GM18868 (cell line): ENCODE measurements at regions not wholly inside any gene's neighbourhood (a gene's known extent, or its start where the extent isn't known, plus 50 kb on each side); places are given as distances from the start of the nearest gene placed in this dataset.

Source experiments
- ATAC-seq: cut with Tn5 transposase; IDR thresholded peaks from one replicate; pipeline ENCODE4 v1.9.1; 2021; ENCODE audit warnings: mild to moderate bottlenecking, moderate library complexity; ENCODE audit not compliant: unreplicated experiment

DNA sequence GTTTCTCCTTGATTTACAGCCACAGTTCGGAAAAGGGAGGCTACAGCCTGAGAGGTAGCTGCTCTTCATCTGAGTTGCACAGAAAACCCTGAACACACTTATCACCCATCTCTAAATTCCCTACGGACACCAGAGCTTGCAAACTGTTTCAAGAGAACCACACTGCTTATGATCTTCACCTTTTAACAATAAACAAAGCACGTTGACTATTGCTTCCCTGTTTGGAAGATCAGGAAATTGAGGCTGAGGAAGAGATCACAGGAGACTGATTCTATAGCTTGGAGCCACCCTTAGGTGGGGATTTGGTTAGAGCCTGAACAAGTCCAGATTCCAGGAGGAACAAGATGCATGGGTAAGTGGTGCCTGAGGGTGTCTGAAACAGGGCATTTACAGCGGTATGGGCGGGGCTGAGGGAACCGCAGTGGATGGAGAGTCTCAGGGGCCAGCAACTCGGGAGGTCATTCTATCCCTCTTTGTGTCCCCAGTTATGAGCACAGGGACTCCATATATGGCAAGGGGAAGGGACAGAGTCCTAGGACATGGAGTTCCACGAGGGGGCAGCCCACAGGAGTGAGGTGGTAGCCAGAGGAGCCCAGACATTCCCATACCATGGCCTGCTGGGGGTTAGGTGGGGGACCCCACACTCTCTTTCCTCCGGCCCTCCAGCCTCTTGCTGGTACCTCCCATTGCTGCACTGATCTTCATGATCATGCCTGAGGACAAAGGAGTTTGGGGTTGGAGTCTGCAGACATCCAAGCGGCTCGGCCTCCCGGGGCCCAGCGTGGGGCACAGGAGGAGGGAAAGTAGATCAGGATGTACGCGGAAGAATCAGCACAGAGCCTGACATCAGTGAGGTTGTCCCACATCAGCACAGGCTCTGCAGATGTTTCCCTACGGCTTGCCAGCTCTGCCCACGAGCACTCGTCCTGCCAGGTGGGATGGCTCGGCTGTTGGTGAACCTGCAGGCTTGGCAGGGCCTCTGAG lies 162.3 kb upstream of the ZNF536 start:
- no peak for ATAC-seq

- ATAC-seq, result no peak
These were observed 159.6 kb upstream of the ZNF536 start for GRCh38 chr19:30212574-30212973.

GRCh38 chr19:30214651-30215051 lies 157.5 kb upstream of the ZNF536 start:
- peak; percentile 59 for ATAC-seq

DNA sequence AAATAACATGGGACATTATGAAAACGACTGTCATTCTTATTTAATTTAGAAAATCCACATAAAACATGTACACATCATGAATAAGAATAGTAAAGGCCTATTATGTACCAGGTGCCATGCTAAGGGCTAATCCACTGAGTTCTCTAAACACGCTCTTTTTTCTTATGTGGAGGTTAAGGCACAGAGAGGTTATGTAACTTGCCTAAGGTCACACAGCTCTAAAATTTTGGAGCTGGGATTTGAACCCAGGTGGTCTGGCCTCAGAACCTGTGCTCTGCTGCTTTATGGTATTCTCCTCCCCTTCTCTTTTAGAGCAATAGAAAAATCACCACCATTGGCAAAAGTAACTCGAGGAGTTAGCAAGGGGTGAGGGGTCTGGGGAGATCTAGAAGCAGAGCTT lies 156.9 kb upstream of the ZNF536 start:
- ATAC-seq, result no peak

GRCh38 chr19:30216453-30216852 lies 155.7 kb upstream of the ZNF536 start:
- ATAC-seq, result no peak

DNA sequence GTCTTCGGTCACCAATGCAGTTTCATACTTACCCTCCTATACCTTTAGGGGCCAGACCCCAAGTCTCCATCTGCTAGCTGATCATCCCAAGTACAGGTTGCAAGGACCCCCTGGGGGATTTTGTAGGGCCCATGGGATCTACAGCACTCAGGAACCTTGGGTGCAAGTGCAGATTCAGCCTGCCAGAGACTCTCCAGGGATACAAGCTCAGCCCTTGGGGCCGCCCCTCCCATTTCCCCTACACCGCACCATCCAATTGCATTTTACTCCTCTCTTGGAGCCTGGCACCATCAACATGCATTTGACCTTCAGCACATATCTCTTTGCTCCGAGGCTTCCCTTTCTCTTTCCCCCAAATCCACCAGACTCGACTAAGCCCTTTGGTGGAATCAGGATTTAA lies 154.7 kb upstream of the ZNF536 start:
- ATAC-seq, result no peak

DNA sequence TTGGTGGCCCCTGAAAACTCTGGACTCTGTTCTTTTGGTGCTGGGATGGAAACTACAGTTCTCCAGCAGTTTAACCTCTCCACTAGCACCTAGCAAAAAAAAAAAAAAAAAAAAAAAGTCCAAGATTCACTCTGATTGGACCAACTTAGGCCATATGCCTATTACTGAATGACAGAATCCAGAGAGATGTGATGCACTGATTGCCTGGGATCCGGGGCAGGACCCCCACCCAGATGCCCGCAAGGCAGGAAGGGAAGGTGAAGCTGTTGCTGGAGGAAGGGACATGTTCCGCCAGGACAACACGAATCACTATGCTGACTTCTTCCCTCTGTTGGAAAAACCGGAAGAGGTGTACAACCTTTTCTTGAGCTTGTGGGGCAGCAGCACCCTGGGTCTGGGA lies 152.5 kb upstream of the ZNF536 start:
- no peak for ATAC-seq

GRCh38 chr19:30221176-30221575 lies 151.0 kb upstream of the ZNF536 start:
- no peak for ATAC-seq

GRCh38 chr19:30222428-30222873 lies 149.7 kb upstream of the ZNF536 start:
- no peak for ATAC-seq

- no peak for ATAC-seq
These were observed 149.0 kb upstream of the ZNF536 start for GRCh38 chr19:30222992-30223865.

- ATAC-seq, result no peak
These were observed 148.1 kb upstream of the ZNF536 start for GRCh38 chr19:30223866-30224688.

DNA sequence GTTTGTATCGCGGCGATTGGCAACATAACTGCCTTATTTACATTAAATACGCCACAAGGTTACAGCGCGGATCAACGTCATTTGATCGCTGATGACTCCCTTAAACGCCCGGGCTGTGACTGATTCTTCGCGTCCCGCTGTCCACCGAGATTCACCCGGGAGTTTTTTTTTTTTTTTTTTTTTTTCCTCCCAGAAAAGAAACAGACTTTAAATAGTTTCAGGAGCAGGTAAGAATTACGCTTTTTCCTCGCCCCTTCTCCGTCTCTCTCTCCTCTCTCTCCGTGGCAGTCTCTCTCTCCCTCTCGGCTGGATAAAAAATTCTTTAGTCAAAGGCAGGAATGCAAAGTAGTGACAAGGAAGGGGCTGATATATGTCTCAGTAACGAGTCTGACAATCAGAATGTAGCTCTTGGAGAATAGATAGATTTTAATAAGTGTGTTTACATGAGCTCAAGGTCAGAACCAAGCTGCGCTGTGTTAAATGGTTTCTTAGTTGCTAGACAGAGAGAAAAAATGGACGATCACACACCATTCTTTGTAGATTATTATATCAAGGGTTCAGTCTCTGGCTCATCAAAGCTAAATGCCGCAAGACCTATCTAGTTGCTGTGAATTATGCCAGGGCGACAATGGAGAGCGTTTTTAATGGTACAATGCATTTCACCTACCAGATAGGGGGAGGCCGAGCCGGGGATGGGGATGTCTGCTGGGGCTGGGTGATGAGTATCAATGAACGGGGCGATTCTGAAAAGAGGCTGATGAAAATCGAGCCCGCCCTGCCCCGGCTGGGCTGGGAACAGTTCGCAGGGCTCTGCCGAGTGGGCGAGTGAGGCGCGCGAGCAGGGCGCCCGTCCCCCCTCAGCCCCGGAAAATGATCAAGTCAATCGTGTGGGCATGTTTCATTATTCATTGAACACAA lies 147.2 kb upstream of the ZNF536 start:
- ATAC-seq, result no peak

DNA sequence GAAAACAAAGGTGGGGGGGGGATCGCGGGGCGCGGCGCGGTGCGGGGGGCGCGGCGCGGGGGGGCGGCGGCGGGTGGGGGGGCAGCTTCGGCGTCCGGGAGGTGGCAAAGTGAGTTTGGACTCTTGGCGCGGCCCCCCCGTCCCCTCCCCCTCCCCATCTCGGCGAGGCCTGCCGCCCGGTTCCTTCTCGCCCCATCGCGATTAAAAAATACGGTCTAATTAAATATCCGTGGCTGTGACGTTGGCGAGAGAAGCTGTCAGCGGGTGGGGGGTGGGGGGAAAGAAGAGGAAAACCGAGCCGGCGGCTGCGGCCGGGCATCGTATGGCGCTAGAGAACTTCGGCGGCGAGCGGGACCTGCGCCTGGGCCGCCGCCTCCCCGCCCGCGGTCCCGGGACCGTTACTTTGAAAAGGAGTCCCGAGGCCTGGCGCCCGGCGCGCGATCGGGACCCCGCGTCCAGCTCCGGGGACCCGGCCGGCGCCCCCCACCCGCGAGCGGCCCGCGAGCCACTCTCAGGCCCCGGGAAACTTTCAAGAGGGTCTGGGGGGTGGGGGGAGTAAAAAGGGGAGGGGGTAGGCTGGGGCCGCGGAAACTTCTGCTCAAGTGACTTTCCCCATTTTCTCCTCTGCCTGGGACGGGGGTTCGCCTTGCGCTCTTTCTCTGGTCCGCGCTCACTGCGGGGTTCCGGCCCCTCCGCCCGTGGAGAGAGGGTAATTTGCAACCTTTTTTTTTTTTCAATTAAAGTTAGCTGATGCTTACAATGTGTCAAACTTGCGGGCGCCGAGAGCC lies 146.3 kb upstream of the ZNF536 start:
- ATAC-seq, result no peak

DNA sequence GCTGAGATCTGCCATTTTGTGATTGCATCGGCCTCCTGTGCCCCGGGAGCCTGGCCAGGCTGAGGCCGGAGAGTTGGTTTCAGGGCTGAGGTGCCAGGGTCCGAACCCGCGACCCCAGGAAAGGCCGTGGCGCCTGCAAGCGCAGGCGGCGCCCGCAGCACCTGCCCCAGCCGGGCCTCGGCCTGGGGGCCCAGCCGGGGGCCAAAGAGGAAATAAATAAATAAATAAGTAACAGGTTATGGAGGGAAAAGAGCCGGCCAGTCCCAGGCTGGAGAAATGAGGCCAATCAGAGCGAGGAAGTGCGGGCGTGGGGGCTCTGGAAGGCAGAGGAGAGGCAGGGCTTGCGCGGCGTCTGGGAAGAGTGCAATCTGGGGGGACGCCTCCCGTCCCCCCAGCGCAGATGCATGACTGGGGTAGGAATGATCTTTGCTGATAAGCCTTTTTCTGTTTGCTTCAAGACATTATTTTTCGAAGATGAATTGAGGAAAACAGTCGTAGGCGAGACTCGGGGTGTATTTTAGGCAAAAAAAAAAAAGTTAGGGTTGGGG lies 145.6 kb upstream of the ZNF536 start:
- no peak for ATAC-seq

DNA sequence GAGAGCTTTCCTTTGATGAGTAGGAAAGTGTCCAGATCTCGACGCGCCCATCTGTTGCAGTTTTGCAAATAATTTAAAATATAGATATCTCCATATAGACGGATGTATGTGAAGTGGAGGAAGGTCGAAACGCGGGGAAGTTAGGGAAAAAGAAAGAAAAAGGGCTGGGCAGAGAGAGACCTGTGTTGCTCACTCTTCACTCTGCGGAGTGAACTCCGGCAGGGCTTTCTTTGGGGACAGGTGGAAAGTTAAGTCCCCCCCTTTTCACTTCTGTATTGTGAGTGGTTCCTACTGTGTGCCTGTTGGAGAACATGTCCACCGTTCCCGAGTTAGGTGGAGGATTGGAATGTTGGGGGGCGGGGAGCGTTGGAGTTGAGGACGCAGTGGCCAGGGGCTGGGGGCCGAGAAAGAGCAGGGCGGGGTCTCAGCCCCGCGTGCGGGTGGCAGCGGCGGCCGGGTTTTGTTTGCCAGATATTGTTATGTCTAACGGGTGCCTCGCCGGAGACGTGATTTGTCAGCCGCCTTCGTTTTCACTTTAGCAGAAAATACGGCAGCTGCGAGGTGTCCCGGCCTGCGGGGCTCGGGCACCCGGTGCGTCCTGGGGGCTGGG lies 145.1 kb upstream of the ZNF536 start:
- peak; percentile 23 for ATAC-seq

- ATAC-seq, result peak; percentile 79
These were observed 144.5 kb upstream of the ZNF536 start for GRCh38 chr19:30227661-30228112.

DNA sequence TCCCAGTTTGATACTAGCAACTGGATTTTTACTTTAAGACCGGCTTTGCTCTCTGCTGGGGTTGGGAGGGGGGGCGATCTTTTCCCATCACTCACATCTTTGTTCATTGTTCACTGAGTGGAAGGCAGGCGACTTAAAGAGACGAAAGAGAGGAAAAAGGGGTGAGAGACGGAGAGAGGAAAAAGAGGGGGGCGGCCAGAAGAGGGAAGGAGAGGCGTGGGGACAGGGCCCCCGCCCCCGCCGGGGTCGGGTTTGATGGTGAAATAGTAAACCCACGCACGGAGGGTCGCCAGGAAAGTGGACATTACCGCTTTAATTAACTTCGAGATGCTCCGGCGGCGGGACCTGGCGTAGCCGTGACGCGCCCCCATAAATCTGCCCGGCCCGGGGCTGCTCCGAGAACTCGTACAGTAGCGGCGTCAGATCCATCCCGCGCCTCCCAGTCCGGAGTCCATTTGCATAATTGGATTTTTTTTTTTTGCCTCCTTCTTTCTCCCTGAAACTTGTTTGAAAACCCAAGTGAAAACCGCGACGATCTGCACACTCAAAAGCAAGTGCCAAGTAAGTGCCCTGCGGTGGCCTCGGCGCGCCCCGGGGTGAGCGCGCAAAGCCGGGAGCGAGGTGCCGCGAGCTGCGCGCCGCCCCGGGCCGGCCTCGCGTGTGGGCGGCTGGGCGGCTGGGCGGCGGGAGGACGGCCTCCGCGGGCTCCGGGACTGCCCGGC lies 143.9 kb upstream of the ZNF536 start:
- no peak for ATAC-seq
